ENCODE measurements at regions not wholly inside any gene's neighbourhood (a gene's known extent, or its start where the extent isn't known, plus 50 kb on each side); places are given as distances from the start of the nearest gene placed in this dataset.
"Not testable (repeated sequence)": the region's sequence is repeated elsewhere in the genome, so short reads cannot be mapped to it uniquely, and the experiment has no call there.

- no peak overlapping the region for H3K27ac ChIP-seq
- no peaks in the 10 kb centered on the region for H3K9me3 ChIP-seq
- TF ChIP-seq CTCF (IDR thresholded peaks at IDR 0.05): no peak
- ATAC-seq (no peak), DNase-seq (no peak)
- H3K4me1 ChIP-seq: peaks cover 16% of the 10 kb centered on the region
- intact Hi-C loops (cut with DNase I): no loop called here
- H3K27me3 ChIP-seq: no peaks in the 10 kb centered on the region
- no peaks in the 10 kb centered on the region for H3K36me3 ChIP-seq
- no peak overlapping the region for H3K4me3 ChIP-seq
These were observed 55.5 kb upstream of the ABLIM1 start for GRCh38 chr10:114713525-114714090.

- intact Hi-C loops (cut with DNase I): no loop called here
These were observed 56.2 kb upstream of the ABLIM1 start for GRCh38 chr10:114714281-114714741.

GRCh38 chr10:114715171-114715670 lies 57.1 kb upstream of the ABLIM1 start:
- DNase-seq: no peak
- H3K36me3 ChIP-seq: no peaks in the 10 kb centered on the region
- ATAC-seq: no peak
- H3K27ac ChIP-seq: no peak overlapping the region
- no peak overlapping the region for H3K4me3 ChIP-seq
- intact Hi-C loops (cut with DNase I): no loop called here
- no peaks in the 10 kb centered on the region for H3K27me3 ChIP-seq
- TF ChIP-seq CTCF (IDR thresholded peaks at IDR 0.05): no peak
- H3K9me3 ChIP-seq: no peaks in the 10 kb centered on the region
- peaks cover 16% of the 10 kb centered on the region for H3K4me1 ChIP-seq

More at GRCh38 chr10:114714281-114714741, 56.2 kb upstream of the ABLIM1 start:
- Histone ChIP-seq H3K4me3 (no peak overlapping the region), H3K4me1 (peaks cover 16% of the 10 kb centered on the region), H3K27me3 (no peaks in the 10 kb centered on the region), H3K27ac (no peak overlapping the region), H3K9me3 (no peaks in the 10 kb centered on the region), H3K36me3 (no peaks in the 10 kb centered on the region)
- DNase-seq (no peak), ATAC-seq (peak; percentile 59)
- TF ChIP-seq CTCF (IDR thresholded peaks at IDR 0.05): no peak

- DNase-seq: no peak
- ATAC-seq: no peak
- Histone ChIP-seq H3K36me3 (no peaks in the 10 kb centered on the region), H3K4me3 (no peak overlapping the region), H3K27ac (no peak overlapping the region), H3K4me1 (peaks cover 16% of the 10 kb centered on the region), H3K27me3 (no peaks in the 10 kb centered on the region), H3K9me3 (no peaks in the 10 kb centered on the region)
- intact Hi-C loops (cut with DNase I): no loop called here
- no peak for TF ChIP-seq CTCF (IDR thresholded peaks at IDR 0.05)
These were observed 58.8 kb upstream of the ABLIM1 start for GRCh38 chr10:114716811-114717404.

GRCh38 chr10:114717881-114718280 lies 59.8 kb upstream of the ABLIM1 start:
- ATAC-seq; H3K27ac ChIP-seq; H3K4me3 ChIP-seq; H3K9me3 ChIP-seq; intact Hi-C loops (cut with DNase I); H3K27me3 ChIP-seq; H3K36me3 ChIP-seq; DNase-seq: not testable (repeated sequence)
- H3K4me1 ChIP-seq: peaks cover 16% of the 10 kb centered on the region

GRCh38 chr10:114718374-114718773 lies 60.3 kb upstream of the ABLIM1 start:
- intact Hi-C loops (cut with DNase I): no loop called here
- ATAC-seq: no peak
- Histone ChIP-seq H3K27ac (no peak overlapping the region), H3K36me3 (no peaks in the 10 kb centered on the region), H3K4me3 (no peak overlapping the region), H3K4me1 (peaks cover 16% of the 10 kb centered on the region), H3K9me3 (no peaks in the 10 kb centered on the region), H3K27me3 (no peaks in the 10 kb centered on the region)
- TF ChIP-seq CTCF (IDR thresholded peaks at IDR 0.05): no peak
- DNase-seq: no peak
